ENCODE measurements at regions not wholly inside any gene's neighbourhood (a gene's known extent, or its start where the extent isn't known, plus 50 kb on each side); places are given as distances from the start of the nearest gene placed in this dataset.

- BruUV-seq (replicated peaks) = no TSS peak
Measured at GRCh38 chr17:79440251-79440650, 170.6 kb downstream of the RBFOX3 start.

More at GRCh38 chr17:79440251-79440650, 170.6 kb downstream of the RBFOX3 start:
- H3K4me3 ChIP-seq (replicated peaks in 1 of 2; ENCODE audit: low read depth in 1 of 2, low read length in 2 of 2) = no peak overlapping the region
- intact Hi-C loops (cut with micrococcal nuclease) = no loop called here
- peaks cover 0 to 2% of the 10 kb centered on the region in 2 experiments; a peak in 1 of 4 replicates for H3K4me1 ChIP-seq (ENCODE audit: control insufficient read depth in 1 of 2, insufficient read depth in 2 of 2, low read length in 2 of 2)
- RAD21 ChIA-PET (ENCODE audit: low non-redundant PET in 1 of 2, low total read pairs in 2 of 2, uncharacterized antibody in 2 of 2, unreplicated experiment in 2 of 2) = interaction anchor here in 1 of 2 experiments (0.7 kb wide), 1 partner anchor 269 kb away, joined by 4 read pairs; no protein-coding TSS in a partner anchor
- H3K9me3 ChIP-seq (ENCODE audit: control insufficient read depth in 1 of 2, insufficient read depth in 1 of 2, low read depth in 1 of 2, low read length in 2 of 2) = no peaks in the 10 kb centered on the region
- no peak overlapping the region for H3K9ac ChIP-seq (ENCODE audit: low read length)
- TF ChIP-seq RAD21 (IDR thresholded peaks at IDR 0.05; ENCODE audit: low read depth) (no peak), ZBTB33 (IDR thresholded peaks at IDR 0.05; ENCODE audit: extremely low read depth, insufficient replicate concordance, low read length) (no peak), EGR1 (IDR thresholded peaks at IDR 0.05; ENCODE audit: low read depth) (no peak), JUND (IDR thresholded peaks at IDR 0.05) (no peak), ELF1 (IDR thresholded peaks at IDR 0.05; ENCODE audit: borderline replicate concordance, low read depth) (no peak), CEBPB (IDR thresholded peaks at IDR 0.05; ENCODE audit: low read depth) (no peak), SP1 (IDR thresholded peaks at IDR 0.05; ENCODE audit: low read depth) (no peak), POLR2A (IDR thresholded peaks at IDR 0.05; ENCODE audit: borderline replicate concordance, extremely low read depth, insufficient read depth, insufficient read length) (no peak), ZNF274 (IDR thresholded peaks at IDR 0.05; ENCODE audit: low read depth, low read length) (no peak), SRF (IDR thresholded peaks at IDR 0.05; ENCODE audit: low read depth) (no peak), FOSL1 (IDR thresholded peaks at IDR 0.05; ENCODE audit: low read depth) (no peak), TCF7L2 (IDR thresholded peaks at IDR 0.05; ENCODE audit: borderline replicate concordance, extremely low read depth, insufficient read depth, insufficient read length) (no peak), POLR2AphosphoS5 (IDR thresholded peaks at IDR 0.05; ENCODE audit: low read depth, low read length) (no peak), REST (IDR thresholded peaks at IDR 0.05; ENCODE audit: low read depth) (no peak), SIN3A (IDR thresholded peaks at IDR 0.05; ENCODE audit: low read depth) (no peak), CTCF (IDR thresholded peaks at IDR 0.05 in 2 of 3, conservative IDR thresholded peaks at IDR 0.05 in 1 of 3; ENCODE audit: borderline replicate concordance in 1 of 3, insufficient read depth in 1 of 3, low read depth in 2 of 3, low read length in 2 of 3) (no peak), ZFX (IDR thresholded peaks at IDR 0.05) (no peak), ATF3 (IDR thresholded peaks at IDR 0.05) (no peak), EZH2 (IDR thresholded peaks at IDR 0.05) (no peak), CBX3 (IDR thresholded peaks at IDR 0.05; ENCODE audit: low read depth) (no peak)
- no peak for ATAC-seq
- H3K79me2 ChIP-seq (ENCODE audit: insufficient read depth, low read length) = no peaks in the 10 kb centered on the region
- POLR2A ChIA-PET = no interaction called here
- no peak overlapping the region for H2AFZ ChIP-seq (ENCODE audit: low read depth, low read length, poor library complexity, severe bottlenecking)
- no peaks in the 10 kb centered on the region for H4K20me1 ChIP-seq (ENCODE audit: insufficient read depth)
- CTCF ChIA-PET = interaction anchor here (0.5 kb wide), 1 partner anchor 356 kb away, joined by 4 read pairs; the partner anchor contains the start of gene CBX8
- H3K27me3 ChIP-seq (ENCODE audit: insufficient read depth, low read length) = peaks cover 18% of the 10 kb centered on the region; the same call in 1 of the 2 replicates
- no peaks in the 10 kb centered on the region for H3K9me2 ChIP-seq (ENCODE audit: insufficient read depth)
- DNase-seq (ENCODE audit: low read depth, low spot score) = no peak
- no peak overlapping the region for H3K27ac ChIP-seq (ENCODE audit: low read depth, low read length)
- no peaks in the 10 kb centered on the region for H3K36me3 ChIP-seq (ENCODE audit: control insufficient read depth in 1 of 2, insufficient read depth in 2 of 2, low read length in 2 of 2)
- no peak overlapping the region for H3K4me2 ChIP-seq (ENCODE audit: low read length)
